PC-3 (cell line): ENCODE measurements at regions not wholly inside any gene's neighbourhood (a gene's known extent, or its start where the extent isn't known, plus 50 kb on each side); places are given as distances from the start of the nearest gene placed in this dataset.
A peak's percentile ranks its signal among the peaks of the same experiment; 100 is the strongest.

Source experiments
- ATAC-seq: fragments of 200-7000 bp; cut with Tn5 transposase; 2 replicates; pipeline ENCODE4 v1.9.1; 2020; ENCODE audit warnings: mild to moderate bottlenecking, moderate library complexity
- BruUV-seq: library from RNA; stranded (reverse); fragments of 400-500 nt; replicated peaks from 2 replicates; lab custom pipeline; 2021; lab: Mats Ljungman, UMichigan
- CTCF ChIA-PET: fragments of 300-600 bp; sonication (Branson Sonifier 250); formaldehyde crosslinking; loops from one replicate; lab custom pipeline; 2022; ENCODE audit warnings: antibody characterized with exemption; lab: Charles Lee
- POLR2A ChIA-PET: fragments of 300-600 bp; sonication (Branson Sonifier 250); formaldehyde crosslinking; loops from one replicate; lab custom pipeline; 2022; ENCODE audit warnings: antibody characterized with exemption; ENCODE audit not compliant: unreplicated experiment; lab: Charles Lee
- DNase-seq: peaks from one replicate; pipeline ENCODE4 v3.0.0-alpha.2; 2015
- H2AFZ ChIP-seq: fragments of 300-600 bp; sonication (generic); 2 replicates; pipeline ENCODE4 v1.6.0; 2016; ENCODE audit warnings: antibody characterized with exemption, low read length
- H3F3A ChIP-seq: fragments of 300-600 bp; sonication (generic); one replicate; pipeline ENCODE4 v1.6.0; 2017; ENCODE audit warnings: antibody characterized with exemption, low read length, control low read depth, mild to moderate bottlenecking; ENCODE audit not compliant: unreplicated experiment
- H3K27ac ChIP-seq: fragments of 300-600 bp; sonication (generic); 2 replicates; pipeline ENCODE4 v1.5.1; 2016; ENCODE audit warnings: mild to moderate bottlenecking, low read length
- H3K27me3 ChIP-seq: fragments of 300-600 bp; sonication (generic); 2 replicates; pipeline ENCODE4 v1.6.1; 2016; ENCODE audit warnings: low read length, mixed read lengths
- H3K36me3 ChIP-seq: fragments of 300-600 bp; sonication (generic); 2 replicates; pipeline ENCODE4 v1.6.1; 2016; ENCODE audit warnings: low read depth, mixed run types, low read length, mixed read lengths
- H3K4me1 ChIP-seq: fragments of 300-600 bp; sonication (generic); 2 replicates; pipeline ENCODE4 v1.5.1; 2016; ENCODE audit warnings: low read length; ENCODE audit not compliant: insufficient read depth
- H3K4me2 ChIP-seq: fragments of 300-600 bp; sonication (generic); 2 replicates; pipeline ENCODE4 v1.6.0; 2016; ENCODE audit warnings: low read length
- H3K4me3 ChIP-seq: fragments of 300-600 bp; sonication (generic); 2 replicates; pipeline ENCODE4 v1.5.1; 2016; ENCODE audit warnings: mild to moderate bottlenecking, low read length, mixed read lengths
- H3K79me2 ChIP-seq: fragments of 300-600 bp; sonication (generic); 2 replicates; pipeline ENCODE4 v1.6.1; 2017; ENCODE audit warnings: low read length, mixed read lengths
- H3K9ac ChIP-seq: fragments of 300-600 bp; sonication (generic); 2 replicates; pipeline ENCODE4 v1.6.0; 2016; ENCODE audit warnings: mild to moderate bottlenecking, low read length
- H3K9me2 ChIP-seq: fragments of 300-600 bp; sonication (generic); replicated peaks from 2 replicates; pipeline ENCODE4 v1.6.1; 2016; ENCODE audit warnings: mixed run types, low read length, mixed read lengths
- H3K9me3 ChIP-seq: fragments of 300-600 bp; sonication (generic); 2 replicates; pipeline ENCODE4 v1.6.1; 2016; ENCODE audit warnings: low read length, mixed read lengths
- H4K20me1 ChIP-seq: fragments of 300-600 bp; sonication (generic); 2 replicates; pipeline ENCODE4 v1.6.1; 2016; ENCODE audit warnings: low read length, mixed read lengths
- EZH2 ChIP-seq: fragments of 300-600 bp; sonication (generic); IDR thresholded peaks from one replicate; pipeline ENCODE4 v1.6.1; 2017; ENCODE audit warnings: antibody characterized with exemption, mild to moderate bottlenecking, low read length; ENCODE audit not compliant: unreplicated experiment
- EZH2phosphoT487 ChIP-seq: fragments of 300-600 bp; sonication (generic); IDR thresholded peaks from 2 replicates; pipeline ENCODE4 v1.6.1; 2018; ENCODE audit warnings: mild to moderate bottlenecking, antibody characterized with exemption, low read length, borderline replicate concordance
- intact Hi-C: fragments of 100-400 bp; cut with micrococcal nuclease; formaldehyde crosslinking; loops from 2 replicates; pipeline ENCODE4 v1.9.0; 2023
- TF ChIP-seq, protein P1 (sequence below): fragments of 300-600 bp; sonication (generic); conservative IDR thresholded peaks from 2 replicates; pipeline ENCODE4 v1.5.1; 2017; ENCODE audit warnings: antibody characterized with exemption, low read depth, mild to moderate bottlenecking, low read length

DNA sequence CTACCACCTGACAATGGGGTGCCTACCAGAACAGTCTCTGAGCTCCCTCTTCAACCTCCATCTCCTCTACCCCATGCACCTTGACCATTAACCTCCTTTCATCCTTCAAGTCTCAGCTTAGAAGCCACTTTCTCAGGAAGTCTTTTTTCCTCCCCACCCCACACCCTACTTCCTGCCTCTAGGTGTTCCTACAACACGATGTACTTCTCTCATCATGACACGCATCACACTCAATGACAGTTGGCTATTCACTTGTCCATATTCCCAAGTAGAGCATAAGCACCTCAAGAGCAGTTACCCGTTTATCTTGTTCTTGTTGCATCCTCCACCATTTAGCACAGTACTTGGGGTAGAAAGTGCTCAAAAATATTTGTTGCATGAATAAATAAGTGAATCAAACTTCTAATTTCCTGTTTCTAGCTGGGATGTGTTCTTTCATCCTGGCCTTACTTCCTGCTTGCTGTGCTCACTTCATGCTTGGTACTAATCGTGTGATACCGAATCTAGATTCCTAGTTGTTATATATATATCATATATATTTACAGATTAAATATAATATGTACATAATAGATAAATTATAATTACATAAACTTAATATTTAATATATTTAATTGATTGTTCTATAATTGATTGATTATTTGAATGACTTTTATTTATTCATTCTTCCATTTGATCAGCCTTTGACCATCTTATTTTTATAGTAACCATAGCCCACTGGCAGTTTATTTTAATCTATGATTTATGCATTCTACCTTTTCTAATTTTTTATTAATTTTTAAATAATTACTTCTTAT lies 177.5 kb upstream of the TMEM45B start:
- no peak overlapping the region for H3K4me3 ChIP-seq
- intact Hi-C loops, result loop anchor here (5.0 kb wide), 1 partner anchor 114 kb away; no protein-coding TSS in a partner anchor
- ATAC-seq (no peak), DNase-seq (peak; percentile 53)
- CTCF ChIA-PET, result no interaction called here
- no peaks in the 10 kb centered on the region for H3K27me3 ChIP-seq
- no peaks in the 10 kb centered on the region for H3K79me2 ChIP-seq
- H3K9me2 ChIP-seq, result no peaks in the 10 kb centered on the region
- H3K9me3 ChIP-seq, result no peaks in the 10 kb centered on the region
- TF ChIP-seq, protein P1, sequence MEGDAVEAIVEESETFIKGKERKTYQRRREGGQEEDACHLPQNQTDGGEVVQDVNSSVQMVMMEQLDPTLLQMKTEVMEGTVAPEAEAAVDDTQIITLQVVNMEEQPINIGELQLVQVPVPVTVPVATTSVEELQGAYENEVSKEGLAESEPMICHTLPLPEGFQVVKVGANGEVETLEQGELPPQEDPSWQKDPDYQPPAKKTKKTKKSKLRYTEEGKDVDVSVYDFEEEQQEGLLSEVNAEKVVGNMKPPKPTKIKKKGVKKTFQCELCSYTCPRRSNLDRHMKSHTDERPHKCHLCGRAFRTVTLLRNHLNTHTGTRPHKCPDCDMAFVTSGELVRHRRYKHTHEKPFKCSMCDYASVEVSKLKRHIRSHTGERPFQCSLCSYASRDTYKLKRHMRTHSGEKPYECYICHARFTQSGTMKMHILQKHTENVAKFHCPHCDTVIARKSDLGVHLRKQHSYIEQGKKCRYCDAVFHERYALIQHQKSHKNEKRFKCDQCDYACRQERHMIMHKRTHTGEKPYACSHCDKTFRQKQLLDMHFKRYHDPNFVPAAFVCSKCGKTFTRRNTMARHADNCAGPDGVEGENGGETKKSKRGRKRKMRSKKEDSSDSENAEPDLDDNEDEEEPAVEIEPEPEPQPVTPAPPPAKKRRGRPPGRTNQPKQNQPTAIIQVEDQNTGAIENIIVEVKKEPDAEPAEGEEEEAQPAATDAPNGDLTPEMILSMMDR, result no peak
- TF ChIP-seq EZH2, result no peak
- TF ChIP-seq EZH2phosphoT487, result no peak
- H4K20me1 ChIP-seq, result no peaks in the 10 kb centered on the region
- H3K27ac ChIP-seq, result peak overlapping the region; percentile 92
- H3K4me2 ChIP-seq, result 0 out of 2 replicates have a peak overlapping the region, but pooled peaks have one; percentile 4
- peaks cover 58% of the 10 kb centered on the region for H3K4me1 ChIP-seq
- BruUV-seq, result no TSS peak
- H3F3A ChIP-seq, result peaks cover 5% of the 10 kb centered on the region
- no peak overlapping the region for H2AFZ ChIP-seq
- H3K36me3 ChIP-seq, result no peaks in the 10 kb centered on the region
- peak overlapping the region; percentile 59 for H3K9ac ChIP-seq
- POLR2A ChIA-PET, result interaction anchor here (0.6 kb wide), 1 partner anchor 310 kb away, joined by 4 read pairs; no protein-coding TSS in a partner anchor

DNA sequence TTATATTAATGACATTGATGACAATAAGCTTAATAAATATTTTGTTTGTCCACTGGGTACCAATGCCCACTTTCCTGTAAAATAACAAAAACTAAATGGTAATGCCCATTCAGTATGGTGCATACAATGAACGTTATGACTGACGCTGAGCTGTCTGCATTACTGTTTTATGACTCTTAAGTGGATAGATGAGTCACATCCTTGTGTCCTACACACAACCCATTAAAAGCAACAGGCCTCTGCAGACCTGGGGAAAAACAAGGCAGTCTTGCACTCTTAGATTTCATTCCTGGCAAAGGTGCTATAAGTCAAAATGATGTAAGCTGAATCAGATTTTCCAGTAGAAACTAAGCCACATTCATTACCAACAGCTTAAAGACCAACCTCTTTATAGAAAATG lies 176.3 kb upstream of the TMEM45B start:
- no peaks in the 10 kb centered on the region for H3K9me2 ChIP-seq
- ATAC-seq (peak; percentile 65), DNase-seq (peak; percentile 99)
- POLR2A ChIA-PET, result interaction anchor here (0.7 to 0.8 kb wide), 2 partner anchors 27 to 278 kb away, joined by 3 to 4 read pairs; no protein-coding TSS in a partner anchor
- H3K36me3 ChIP-seq, result no peaks in the 10 kb centered on the region
- no peaks in the 10 kb centered on the region for H4K20me1 ChIP-seq
- H3K9ac ChIP-seq, result peak overlapping the region; percentile 70
- 0 out of 2 replicates have a peak overlapping the region, but pooled peaks have one; percentile 13 for H3K4me3 ChIP-seq
- H2AFZ ChIP-seq, result no peak overlapping the region
- no peaks in the 10 kb centered on the region for H3K27me3 ChIP-seq
- peaks cover 11% of the 10 kb centered on the region for H3F3A ChIP-seq
- peak overlapping the region; percentile 62 for H3K4me2 ChIP-seq
- peaks cover 68% of the 10 kb centered on the region for H3K4me1 ChIP-seq
- intact Hi-C loops, result loop anchor here (1.0 to 5.0 kb wide), 2 partner anchors 14 to 113 kb away; no protein-coding TSS in a partner anchor
- peak overlapping the region; percentile 92 for H3K27ac ChIP-seq
- TF ChIP-seq EZH2, result no peak
- H3K79me2 ChIP-seq, result no peaks in the 10 kb centered on the region
- CTCF ChIA-PET, result interaction anchor here (0.6 kb wide), 1 partner anchor 495 kb away, joined by 3 read pairs; no protein-coding TSS in a partner anchor
- no TSS peak for BruUV-seq
- H3K9me3 ChIP-seq, result no peaks in the 10 kb centered on the region

DNA sequence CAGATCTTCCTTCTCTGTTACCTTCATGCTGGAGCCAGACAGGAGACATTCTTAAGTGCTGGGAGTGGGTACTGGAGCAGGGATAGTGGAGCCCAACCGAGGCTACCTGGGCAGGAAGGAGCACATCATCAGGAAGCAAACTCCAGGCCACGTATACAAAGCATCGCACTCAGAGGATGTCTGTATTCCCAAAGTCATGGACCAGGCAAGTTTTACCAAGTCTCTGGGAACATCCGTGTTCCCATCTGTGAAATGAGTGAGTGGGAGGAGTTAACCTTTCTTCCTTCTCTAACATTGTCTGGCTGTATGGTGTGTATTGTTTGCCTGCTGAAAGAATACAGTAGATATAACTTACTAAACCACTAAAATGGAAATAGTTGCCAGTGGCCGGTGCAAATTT lies 175.0 kb upstream of the TMEM45B start:
- H3K4me3 ChIP-seq, result no peak overlapping the region
- ATAC-seq (no peak), DNase-seq (no peak)
- H3K4me1 ChIP-seq, result peaks cover 75% of the 10 kb centered on the region
- H3K4me2 ChIP-seq, result 0 out of 2 replicates have a peak overlapping the region, but pooled peaks have one; percentile 58
- peak overlapping the region; percentile 91 for H3K27ac ChIP-seq
- peaks cover 11% of the 10 kb centered on the region for H3F3A ChIP-seq
- H3K36me3 ChIP-seq, result no peaks in the 10 kb centered on the region
- BruUV-seq, result no TSS peak
- no peaks in the 10 kb centered on the region for H4K20me1 ChIP-seq
- intact Hi-C loops, result loop anchor here (5.0 to 10.0 kb wide), 2 partner anchors 204 to 1433 kb away; no protein-coding TSS in a partner anchor
- peak overlapping the region; percentile 70; the same call in 1 of the 2 replicates for H3K9ac ChIP-seq
- H3K9me3 ChIP-seq, result no peaks in the 10 kb centered on the region
- H3K27me3 ChIP-seq, result no peaks in the 10 kb centered on the region
- ChIA-PET POLR2A (no interaction called here), CTCF (no interaction called here)
- TF ChIP-seq EZH2 (no peak), EZH2phosphoT487 (no peak)
- TF ChIP-seq, protein P1, result no peak
- no peaks in the 10 kb centered on the region for H3K79me2 ChIP-seq
- no peak overlapping the region for H2AFZ ChIP-seq
- no peaks in the 10 kb centered on the region for H3K9me2 ChIP-seq
